Panc1 (cell line): ENCODE measurements at regions not wholly inside any gene's neighbourhood (a gene's known extent, or its start where the extent isn't known, plus 50 kb on each side); places are given as distances from the start of the nearest gene placed in this dataset.

ENCODE experiments used
- CTCF ChIP-seq: fragments of 450-650 bp; IDR thresholded peaks from 2 replicates; pipeline ENCODE4 v1.5.1; 2017; ENCODE audit warnings: mild to moderate bottlenecking
- POLR2AphosphoS5 ChIP-seq: IDR thresholded peaks from 2 replicates; pipeline ENCODE4 v1.6.1; 2012; ENCODE audit warnings: mild to moderate bottlenecking, low read depth, low read length, moderate library complexity
- REST ChIP-seq, 2 experiments: IDR thresholded peaks; 2 replicates each; pipeline ENCODE4 v1.6.1; 2011 to 2012; ENCODE audit warnings: low read depth in 2 of 2, control low read depth in 1 of 2, low read length in 1 of 2, mild to moderate bottlenecking in 1 of 2, moderate library complexity in 1 of 2; ENCODE audit not compliant: insufficient read depth in 1 of 2
- SIN3A ChIP-seq: IDR thresholded peaks from 2 replicates; pipeline ENCODE4 v1.6.1; 2012; ENCODE audit warnings: low read depth, mild to moderate bottlenecking, low read length, moderate library complexity, borderline replicate concordance; ENCODE audit not compliant: insufficient read depth

GRCh38 chr4:114173968-114174367 is 194.5 kb upstream of the ARSJ start:
- no peak for TF ChIP-seq POLR2AphosphoS5
- TF ChIP-seq CTCF, result no peak
- no peak for TF ChIP-seq REST (IDR thresholded peaks at IDR 0.05; ENCODE audit: insufficient read depth in 1 of 2, low read depth in 2 of 2, low read length in 1 of 2)
- no peak for TF ChIP-seq SIN3A
